Hepatocyte (in vitro differentiated cells): ENCODE measurements at regions not wholly inside any gene's neighbourhood (a gene's known extent, or its start where the extent isn't known, plus 50 kb on each side); places are given as distances from the start of the nearest gene placed in this dataset.

ENCODE experiments used
- EZH2 ChIP-seq: fragments of 200-600 bp; sonication (generic); IDR thresholded peaks from 2 replicates; pipeline ENCODE4 v1.6.1; 2016; ENCODE audit warnings: antibody characterized with exemption, mild to moderate bottlenecking, borderline replicate concordance
- TF ChIP-seq, protein P1 (sequence below): fragments of 200-600 bp; sonication (generic); IDR thresholded peaks from 2 replicates; pipeline ENCODE4 v1.5.1; 2016; ENCODE audit warnings: antibody characterized with exemption, mild to moderate bottlenecking; ENCODE audit not compliant: poor library complexity

DNA sequence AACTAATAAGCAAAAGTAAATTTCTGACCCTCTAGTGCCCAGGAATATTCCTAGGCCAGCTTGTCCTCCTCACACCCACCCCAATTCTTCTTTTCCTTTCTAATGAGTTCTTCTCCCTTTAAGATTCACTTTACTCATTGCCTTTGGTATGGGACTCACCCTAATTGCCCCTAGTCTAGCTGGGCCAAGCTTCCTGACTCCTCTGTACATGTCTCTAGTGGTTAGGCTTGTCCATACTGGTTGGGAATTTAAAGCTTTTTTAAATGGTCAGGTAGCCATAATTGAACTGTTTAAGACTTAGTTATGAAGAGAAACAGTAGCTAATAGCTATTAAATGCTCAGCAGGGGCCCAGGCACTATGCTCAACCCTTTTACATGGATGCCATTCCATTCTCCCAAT lies 248.2 kb downstream of the C12orf42 start:
- TF ChIP-seq, protein P1, sequence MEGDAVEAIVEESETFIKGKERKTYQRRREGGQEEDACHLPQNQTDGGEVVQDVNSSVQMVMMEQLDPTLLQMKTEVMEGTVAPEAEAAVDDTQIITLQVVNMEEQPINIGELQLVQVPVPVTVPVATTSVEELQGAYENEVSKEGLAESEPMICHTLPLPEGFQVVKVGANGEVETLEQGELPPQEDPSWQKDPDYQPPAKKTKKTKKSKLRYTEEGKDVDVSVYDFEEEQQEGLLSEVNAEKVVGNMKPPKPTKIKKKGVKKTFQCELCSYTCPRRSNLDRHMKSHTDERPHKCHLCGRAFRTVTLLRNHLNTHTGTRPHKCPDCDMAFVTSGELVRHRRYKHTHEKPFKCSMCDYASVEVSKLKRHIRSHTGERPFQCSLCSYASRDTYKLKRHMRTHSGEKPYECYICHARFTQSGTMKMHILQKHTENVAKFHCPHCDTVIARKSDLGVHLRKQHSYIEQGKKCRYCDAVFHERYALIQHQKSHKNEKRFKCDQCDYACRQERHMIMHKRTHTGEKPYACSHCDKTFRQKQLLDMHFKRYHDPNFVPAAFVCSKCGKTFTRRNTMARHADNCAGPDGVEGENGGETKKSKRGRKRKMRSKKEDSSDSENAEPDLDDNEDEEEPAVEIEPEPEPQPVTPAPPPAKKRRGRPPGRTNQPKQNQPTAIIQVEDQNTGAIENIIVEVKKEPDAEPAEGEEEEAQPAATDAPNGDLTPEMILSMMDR: no peak
- TF ChIP-seq EZH2: no peak
